HG02973 (cell line): ENCODE measurements at regions not wholly inside any gene's neighbourhood (a gene's known extent, or its start where the extent isn't known, plus 50 kb on each side); places are given as distances from the start of the nearest gene placed in this dataset.

ENCODE experiments used
- ATAC-seq: cut with Tn5 transposase; IDR thresholded peaks from one replicate; pipeline ENCODE4 v1.9.1; 2021; ENCODE audit warnings: moderate library complexity; ENCODE audit not compliant: unreplicated experiment

DNA sequence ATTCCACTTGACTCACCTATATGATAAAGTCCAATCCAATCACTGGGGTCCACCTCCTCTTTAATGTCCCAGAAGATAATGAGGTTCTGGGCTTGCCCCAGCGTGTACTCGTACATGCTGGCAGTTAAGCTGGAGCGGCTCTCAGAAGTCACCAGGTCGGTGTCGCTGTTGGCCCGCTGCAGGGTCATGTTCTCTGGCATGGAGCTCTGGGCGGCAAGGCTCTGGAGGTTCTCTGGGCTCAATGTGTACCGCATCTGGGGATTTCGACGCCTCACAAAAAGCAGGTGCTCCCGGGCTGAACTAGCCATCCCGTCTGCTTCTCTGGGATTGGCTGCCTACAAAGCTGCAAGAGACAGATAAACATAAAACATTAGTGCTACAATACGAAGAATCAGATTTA lies 206.4 kb upstream of the CCDC150 start:
- no peak for ATAC-seq

DNA sequence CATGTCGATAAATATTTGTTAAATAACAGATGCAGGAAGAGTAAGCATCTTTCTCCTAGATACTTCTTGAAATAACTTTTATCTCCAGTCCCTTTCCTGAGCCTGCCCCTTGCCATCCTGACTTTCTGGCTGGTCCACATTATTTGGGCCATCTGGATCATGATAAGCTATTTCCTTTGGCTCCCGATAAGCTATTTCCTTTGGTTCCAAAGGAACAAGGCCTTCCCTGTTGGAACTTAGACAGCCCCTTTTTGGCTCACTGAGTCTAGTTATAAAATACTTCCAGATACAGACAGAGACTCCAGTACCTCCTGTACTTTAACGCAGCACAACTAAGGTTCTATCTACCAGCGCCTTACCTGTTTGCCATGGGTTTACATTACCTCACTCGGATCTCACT lies 205.3 kb upstream of the CCDC150 start:
- ATAC-seq: no peak

DNA sequence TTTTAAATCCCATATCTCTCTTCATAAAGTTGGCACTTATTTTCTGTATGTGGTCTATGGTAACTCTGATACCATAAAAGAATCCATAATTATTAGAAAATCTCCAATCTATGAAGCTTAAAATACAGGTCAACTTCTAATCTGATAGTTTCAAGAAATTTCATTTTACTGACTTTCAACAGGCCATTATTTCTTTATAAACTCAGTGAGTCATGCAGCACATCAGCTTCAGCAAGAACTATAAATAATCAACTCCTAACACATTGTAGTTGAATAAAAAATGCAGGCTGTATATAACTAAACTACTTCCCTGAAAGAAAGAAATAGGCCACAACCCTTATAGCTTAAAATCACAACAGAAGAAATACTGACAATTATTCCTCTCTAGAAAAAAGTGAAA lies 204.3 kb upstream of the CCDC150 start:
- no peak for ATAC-seq

- no peak for ATAC-seq
These were observed 201.9 kb upstream of the CCDC150 start for GRCh38 chr2:196437626-196438025.

- no peak for ATAC-seq
These were observed 199.8 kb upstream of the CCDC150 start for GRCh38 chr2:196439760-196440159.

DNA sequence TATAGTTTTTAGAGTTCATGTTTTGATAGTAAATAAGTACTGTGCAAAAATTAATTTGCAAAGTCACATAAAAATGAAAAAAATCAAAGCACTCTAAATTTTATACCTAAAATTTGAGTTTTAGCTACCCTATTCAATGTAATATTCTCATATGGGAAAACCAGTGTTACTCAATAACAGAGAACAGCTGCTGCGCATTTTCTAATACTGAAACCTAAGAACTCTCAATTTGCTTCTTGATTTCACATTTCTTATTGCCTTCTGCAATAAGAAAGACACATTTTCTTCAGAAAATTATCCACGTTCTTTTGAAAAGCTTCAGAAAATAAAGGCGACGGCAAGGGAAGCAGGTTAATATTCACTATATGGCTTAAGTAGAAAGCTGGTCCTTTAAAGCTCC lies 199.1 kb upstream of the CCDC150 start:
- ATAC-seq: no peak

- ATAC-seq: no peak
These were observed 198.0 kb upstream of the CCDC150 start for GRCh38 chr2:196441527-196441926.

- no peak for ATAC-seq
These were observed 197.3 kb upstream of the CCDC150 start for GRCh38 chr2:196442211-196442610.

- no peak for ATAC-seq
These were observed 195.1 kb upstream of the CCDC150 start for GRCh38 chr2:196444442-196444841.

GRCh38 chr2:196445991-196446390 lies 193.5 kb upstream of the CCDC150 start:
- no peak for ATAC-seq

GRCh38 chr2:196448407-196449079 lies 191.0 kb upstream of the CCDC150 start:
- no peak for ATAC-seq

GRCh38 chr2:196449083-196449482 lies 190.4 kb upstream of the CCDC150 start:
- no peak for ATAC-seq

DNA sequence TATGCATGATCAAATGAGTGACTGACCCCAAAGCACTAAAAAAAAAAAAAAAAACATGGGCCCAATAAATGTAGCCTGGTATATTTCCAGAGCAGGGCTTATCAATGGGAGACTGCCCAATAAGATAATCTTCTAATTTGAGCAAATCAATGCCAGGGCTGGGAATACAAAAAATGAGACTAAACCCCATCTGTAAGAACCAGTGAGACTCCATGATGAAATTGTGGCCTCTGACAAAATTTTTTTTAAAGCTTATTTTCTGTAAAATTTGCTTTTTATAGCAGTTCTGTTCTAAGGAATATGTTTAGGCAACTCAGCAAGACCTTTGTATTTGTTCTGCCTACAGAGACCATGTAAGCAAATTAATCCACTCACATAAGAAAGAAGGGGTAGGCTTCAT lies 186.8 kb upstream of the CCDC150 start:
- no peak for ATAC-seq

DNA sequence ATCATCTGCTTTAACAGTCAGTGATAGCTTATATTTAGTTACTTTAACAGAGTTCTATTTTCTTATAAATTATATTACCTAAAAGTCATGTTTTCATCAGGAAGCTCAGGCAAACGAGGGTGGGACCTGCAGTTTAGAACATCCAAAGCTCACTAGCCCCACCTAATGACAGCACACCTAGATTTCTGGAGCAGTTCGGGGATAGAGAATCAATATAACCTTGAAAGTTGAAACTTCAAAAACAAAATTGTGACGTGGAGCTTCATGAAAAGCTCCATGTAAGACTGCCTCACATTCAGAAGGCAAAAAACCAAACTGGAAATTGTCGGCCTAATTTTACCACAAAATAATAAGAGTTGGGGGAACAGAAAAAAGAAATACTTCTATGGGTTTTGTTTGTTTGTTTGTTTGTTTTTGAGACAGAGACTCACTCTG lies 185.9 kb upstream of the CCDC150 start:
- peak; percentile 50 for ATAC-seq

GRCh38 chr2:196454492-196454891 lies 185.0 kb upstream of the CCDC150 start:
- no peak for ATAC-seq

GRCh38 chr2:196459539-196459938 lies 180.0 kb upstream of the CCDC150 start:
- ATAC-seq: no peak

- ATAC-seq: no peak
These were observed 175.8 kb upstream of the CCDC150 start for GRCh38 chr2:196463706-196464105.

GRCh38 chr2:196464311-196464710 lies 175.2 kb upstream of the CCDC150 start:
- no peak for ATAC-seq

- ATAC-seq: no peak
These were observed 172.9 kb upstream of the CCDC150 start for GRCh38 chr2:196466581-196466980.

- no peak for ATAC-seq
These were observed 171.1 kb upstream of the CCDC150 start for GRCh38 chr2:196468394-196468793.

- no peak for ATAC-seq
These were observed 165.9 kb upstream of the CCDC150 start for GRCh38 chr2:196473617-196474016.

DNA sequence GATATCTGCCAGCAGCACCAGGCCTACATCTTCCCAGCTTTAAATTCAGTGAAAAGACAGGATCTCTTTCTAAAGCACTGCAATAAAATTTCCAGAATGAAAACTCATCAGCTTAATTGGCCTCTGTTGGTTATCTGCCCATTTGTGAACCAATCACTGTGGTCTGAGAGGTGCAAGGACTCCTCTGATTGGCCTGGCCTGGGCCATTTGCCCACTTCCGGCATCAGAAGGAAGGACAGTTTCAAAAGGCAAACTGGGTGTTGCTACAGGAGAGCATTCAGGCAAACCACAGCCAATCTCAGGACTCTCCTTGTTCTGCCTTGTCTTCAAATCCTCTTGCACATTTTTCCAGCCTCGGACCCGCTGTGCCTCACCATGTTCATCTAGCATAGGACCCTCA lies 163.9 kb upstream of the CCDC150 start:
- ATAC-seq: no peak

DNA sequence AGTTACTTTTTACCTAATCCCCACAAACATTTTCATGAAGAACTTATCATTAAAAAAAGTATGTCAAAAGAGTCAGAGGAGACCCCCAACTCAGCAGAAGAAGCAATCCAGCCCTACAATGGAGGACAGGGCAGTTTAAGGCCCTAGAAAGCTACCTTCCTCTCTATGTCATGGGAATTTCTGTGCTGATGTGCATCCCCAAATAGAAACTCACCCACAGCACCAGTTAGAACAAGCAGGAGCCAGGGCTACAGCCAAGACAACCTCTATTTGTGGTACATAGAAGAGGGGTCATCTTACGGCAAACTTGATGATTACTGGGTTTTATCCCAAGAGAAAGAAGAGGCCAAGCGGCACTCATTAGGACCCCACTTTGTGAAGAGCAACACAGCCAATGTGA lies 160.9 kb upstream of the CCDC150 start:
- no peak for ATAC-seq
